PFSK-1 (cell line): ENCODE measurements at regions not wholly inside any gene's neighbourhood (a gene's known extent, or its start where the extent isn't known, plus 50 kb on each side); places are given as distances from the start of the nearest gene placed in this dataset.

Experiments
- POLR2AphosphoS5 ChIP-seq: IDR thresholded peaks from 2 replicates; pipeline ENCODE4 v1.6.1; 2012; ENCODE audit warnings: low read depth, mild to moderate bottlenecking, control low read depth, low read length, moderate library complexity
- TAF1 ChIP-seq: IDR thresholded peaks from 2 replicates; pipeline ENCODE4 v1.6.1; 2012; ENCODE audit warnings: low read length, control low read depth, borderline replicate concordance; ENCODE audit not compliant: insufficient read depth

DNA sequence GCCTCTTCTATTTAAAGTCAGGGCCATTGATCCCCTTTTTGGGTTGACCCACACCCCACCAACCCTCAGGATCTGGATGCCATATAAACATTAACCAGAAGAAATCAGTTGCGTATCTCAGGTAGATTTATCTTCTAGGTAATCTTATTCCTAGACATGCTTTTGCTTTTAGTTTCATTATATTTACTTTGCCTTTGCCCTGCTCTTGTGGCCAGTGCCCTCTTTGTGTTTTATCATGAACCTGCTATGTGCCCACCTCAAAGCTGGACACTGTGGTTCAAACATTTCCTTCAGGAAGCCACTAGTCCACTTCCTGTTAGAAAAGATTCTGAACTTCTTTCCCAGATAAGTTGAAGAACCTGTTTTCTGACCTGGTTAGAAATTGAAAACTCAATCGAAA lies 117.4 kb upstream of the EDNRA start:
- TF ChIP-seq POLR2AphosphoS5 (no peak), TAF1 (no peak)
